CD14-positive monocyte (primary cell): ENCODE measurements at regions not wholly inside any gene's neighbourhood (a gene's known extent, or its start where the extent isn't known, plus 50 kb on each side); places are given as distances from the start of the nearest gene placed in this dataset.
A peak's percentile ranks its signal among the peaks of the same experiment; 100 is the strongest.

Experiments used
- DNase-seq, 3 donors: peaks; one replicate each; pipeline ENCODE4 v3.0.0-alpha.2; 2011 to 2022
- H2AFZ ChIP-seq: 2 replicates; pipeline ENCODE4 v1.6.0; 2012; ENCODE audit warnings: mild to moderate bottlenecking, low read depth, low read length, inconsistent platforms; ENCODE audit not compliant: insufficient read depth, poor library complexity, severe bottlenecking
- H3K27ac ChIP-seq, 2 donors: 1 replicate in 1 of 2; 2 replicates in 1 of 2; pipeline ENCODE4 v1.5.1; 2012 to 2013; ENCODE audit warnings: low read length in 2 of 2, control low read depth in 1 of 2, inconsistent platforms in 1 of 2, low read depth in 1 of 2, mild to moderate bottlenecking in 1 of 2
- H3K27me3 ChIP-seq, 2 donors: one replicate each; pipeline versions ENCODE4 v1.6.0 to v1.6.1; 2011 to 2013; ENCODE audit warnings: low read length in 2 of 2; ENCODE audit not compliant: control insufficient read depth in 2 of 2, insufficient read depth in 2 of 2
- H3K36me3 ChIP-seq, 2 donors: replicated peaks in 1 of 2; 1 replicate in 1 of 2; 2 replicates in 1 of 2; pipeline versions ENCODE4 v1.5.1 to v1.6.1; 2012 to 2013; ENCODE audit warnings: low read length in 2 of 2, control low read depth in 1 of 2, inconsistent platforms in 1 of 2, mild to moderate bottlenecking in 1 of 2; ENCODE audit not compliant: insufficient read depth in 2 of 2, control insufficient read depth in 1 of 2
- H3K4me1 ChIP-seq, 2 donors: 1 replicate in 1 of 2; 2 replicates in 1 of 2; pipeline versions ENCODE4 v1.5.1 to v1.6.1; 2012 to 2013; ENCODE audit warnings: low read length in 2 of 2, control low read depth in 1 of 2, inconsistent platforms in 1 of 2, mild to moderate bottlenecking in 1 of 2, moderate library complexity in 1 of 2; ENCODE audit not compliant: insufficient read depth in 2 of 2, control insufficient read depth in 1 of 2
- H3K4me2 ChIP-seq: replicated peaks from 2 replicates; pipeline ENCODE3; 2012; ENCODE audit warnings: low read length, moderate library complexity, mild to moderate bottlenecking; ENCODE audit not compliant: poor library complexity, severe bottlenecking; ENCODE audit errors: extremely low read depth
- H3K4me3 ChIP-seq, 3 experiments: fragments of 200-600 bp in 1 of 3; sonication (generic) in 1 of 3; replicated peaks in 1 of 3; 1 replicate in 2 of 3; 2 replicates in 1 of 3; pipeline ENCODE4 v1.5.1; 2011 to 2013; ENCODE audit warnings: low read length in 3 of 3, mild to moderate bottlenecking in 3 of 3, control low read depth in 2 of 3, low read depth in 2 of 3, inconsistent platforms in 1 of 3, moderate library complexity in 1 of 3
- H3K79me2 ChIP-seq: 2 replicates; pipeline ENCODE4 v1.6.0; 2012; ENCODE audit warnings: mild to moderate bottlenecking, control low read depth, inconsistent platforms, low read length, moderate library complexity; ENCODE audit not compliant: insufficient read depth
- H3K9ac ChIP-seq: 2 replicates; pipeline ENCODE4 v1.6.0; 2017; ENCODE audit warnings: low read length, mild to moderate bottlenecking; ENCODE audit not compliant: insufficient read depth, poor library complexity, severe bottlenecking
- H3K9me3 ChIP-seq, 2 donors: replicated peaks in 1 of 2; 1 replicate in 1 of 2; 2 replicates in 1 of 2; pipeline versions ENCODE4 v1.5.1 to v1.6.1; 2012 to 2013; ENCODE audit warnings: low read length in 2 of 2, control low read depth in 1 of 2; ENCODE audit not compliant: control insufficient read depth in 1 of 2, insufficient read depth in 1 of 2
- H4K20me1 ChIP-seq: 2 replicates; pipeline ENCODE4 v1.6.0; 2012; ENCODE audit warnings: mild to moderate bottlenecking, low read length, control low read depth, moderate library complexity; ENCODE audit not compliant: insufficient read depth
- H3K27ac Mint-ChIP-seq, 7 donors: one replicate each; pipeline ENCODE4 v1.8.0; 2020; ENCODE audit warnings: mild to moderate bottlenecking in 7 of 7, mixed read lengths in 7 of 7, moderate library complexity in 6 of 7, inconsistent platforms in 2 of 7
- H3K27me3 Mint-ChIP-seq, 3 donors: one replicate each; pipeline ENCODE4 v1.8.0; 2021 to 2022; ENCODE audit warnings: low read depth in 3 of 3, mild to moderate bottlenecking in 3 of 3, mixed read lengths in 3 of 3, moderate library complexity in 3 of 3, inconsistent platforms in 1 of 3
- H3K36me3 Mint-ChIP-seq, 2 donors: one replicate each; pipeline ENCODE4 v1.8.0; 2020; ENCODE audit warnings: mixed read lengths in 2 of 2, inconsistent platforms in 1 of 2, mild to moderate bottlenecking in 1 of 2
- H3K4me1 Mint-ChIP-seq: one replicate; pipeline ENCODE4 v1.8.0; 2020; ENCODE audit warnings: mild to moderate bottlenecking, mixed read lengths
- H3K4me3 Mint-ChIP-seq, 2 donors: one replicate each; pipeline ENCODE4 v1.8.0; 2020; ENCODE audit warnings: mild to moderate bottlenecking in 2 of 2, mixed read lengths in 2 of 2, moderate library complexity in 1 of 2
- H3K9me3 Mint-ChIP-seq, 7 donors: one replicate each; pipeline ENCODE4 v1.8.0; 2020 to 2022; ENCODE audit warnings: mixed read lengths in 7 of 7, mild to moderate bottlenecking in 6 of 7, moderate library complexity in 6 of 7, inconsistent platforms in 2 of 7
- CTCF ChIP-seq: fragments of 200-600 bp; IDR thresholded peaks from one replicate; pipeline ENCODE4 v1.8.0; 2022; ENCODE audit warnings: antibody characterized with exemption, mild to moderate bottlenecking
- WGBS: methylation state at CpG from one replicate; pipeline ENCODE4 v1.1.5; 2013; ENCODE audit warnings: missing lambda C conversion rate; ENCODE audit not compliant: insufficient coverage; 5-methylcytosine and 5-hydroxymethylcytosine counted together
- intact Hi-C, 2 donors: fragments of 100-400 bp; cut with micrococcal nuclease; formaldehyde crosslinking; loops; one replicate each; pipeline versions ENCODE4 v1.15.0 to v1.15.1; 2023

- H3K9me3 ChIP-seq = no peaks in the 10 kb centered on the region
- H3K9me3 Mint-ChIP-seq = peaks cover 0 to 3% (median 0%) of the 10 kb centered on the region in 7 donors
- H2AFZ ChIP-seq = no peak overlapping the region
- intact Hi-C loops = no loop called here
- WGBS = 100% methylated on average over 1 of the region's 3 CpGs
- H3K4me1 ChIP-seq = no peaks in the 10 kb centered on the region
- peaks cover 0 to 6% (median 2%) of the 10 kb centered on the region in 3 donors for H3K27me3 Mint-ChIP-seq
- H3K27ac ChIP-seq = no peak overlapping the region
- H3K4me2 ChIP-seq = no peak overlapping the region
- no peak for TF ChIP-seq CTCF
- H3K9ac ChIP-seq = no peak overlapping the region
- H4K20me1 ChIP-seq = no peaks in the 10 kb centered on the region
- H3K36me3 Mint-ChIP-seq = peaks cover 0 to 2% of the 10 kb centered on the region in 2 donors
- H3K4me3 Mint-ChIP-seq = no peak overlapping the region
- H3K27me3 ChIP-seq = no peaks in the 10 kb centered on the region
- H3K36me3 ChIP-seq = no peaks in the 10 kb centered on the region
- H3K27ac Mint-ChIP-seq = peak overlapping the region in 1 of 7 donors; percentile 15
- no peaks in the 10 kb centered on the region for H3K79me2 ChIP-seq
- no peak for DNase-seq
- no peak overlapping the region for H3K4me3 ChIP-seq
- H3K4me1 Mint-ChIP-seq = no peaks in the 10 kb centered on the region
Measured at GRCh38 chr1:58869638-58870297, 85.9 kb upstream of the JUN start.

- no peak for DNase-seq
- Histone ChIP-seq H3K27me3 (no peaks in the 10 kb centered on the region), H3K4me1 (no peaks in the 10 kb centered on the region), H3K36me3 (no peaks in the 10 kb centered on the region), H2AFZ (no peak overlapping the region), H3K27ac (no peak overlapping the region), H3K9ac (no peak overlapping the region), H4K20me1 (no peaks in the 10 kb centered on the region), H3K4me2 (no peak overlapping the region), H3K9me3 (no peaks in the 10 kb centered on the region), H3K79me2 (no peaks in the 10 kb centered on the region), H3K4me3 (no peak overlapping the region)
- TF ChIP-seq CTCF = no peak
- Mint-ChIP-seq H3K27me3 (peaks cover 0 to 6% (median 2%) of the 10 kb centered on the region in 3 donors), H3K27ac (no peak overlapping the region), H3K36me3 (peaks cover 0 to 2% of the 10 kb centered on the region in 2 donors), H3K9me3 (peaks cover 0 to 3% (median 0%) of the 10 kb centered on the region in 7 donors), H3K4me1 (no peaks in the 10 kb centered on the region), H3K4me3 (no peak overlapping the region)
- no CpG with 5 or more reads among the region's 2 CpGs for WGBS
- intact Hi-C loops = no loop called here
Measured at GRCh38 chr1:58870298-58870676, 86.4 kb upstream of the JUN start.
